IMR-90 (cell line): ENCODE measurements at regions not wholly inside any gene's neighbourhood (a gene's known extent, or its start where the extent isn't known, plus 50 kb on each side); places are given as distances from the start of the nearest gene placed in this dataset.

Source experiments
- ATAC-seq: fragments of 200-7000 bp; cut with Tn5 transposase; 2 replicates; pipeline ENCODE4 v1.9.1; 2020; ENCODE audit warnings: low read depth, mild to moderate bottlenecking, moderate library complexity
- BruUV-seq: library from RNA; stranded (reverse); fragments of 400-500 nt; replicated peaks from 2 replicates; lab custom pipeline; 2021; lab: Mats Ljungman, UMichigan
- CTCF ChIA-PET: fragments of 300-600 bp; formaldehyde crosslinking; extraction: SDS; loops from one replicate; lab custom pipeline; 2021; ENCODE audit warnings: antibody characterized with exemption; lab: Yijun Ruan, JAX
- POLR2A ChIA-PET: fragments of 300-600 bp; sonication (Branson Sonifier 250); formaldehyde crosslinking; loops from one replicate; lab custom pipeline; 2022; ENCODE audit warnings: antibody characterized with exemption; ENCODE audit not compliant: unreplicated experiment; lab: Charles Lee
- DNase-seq: peaks from one replicate; pipeline ENCODE4 v3.0.0; 2013
- H2AFZ ChIP-seq: replicated peaks from 2 replicates; pipeline ENCODE3; 2013; ENCODE audit warnings: low read length, mild to moderate bottlenecking; ENCODE audit not compliant: poor library complexity
- H2AK5ac ChIP-seq: 2 replicates; pipeline ENCODE4 v1.6.1; 2013; ENCODE audit warnings: low read depth, low read length, inconsistent platforms
- H2AK9ac ChIP-seq: replicated peaks from 2 replicates; pipeline ENCODE3; 2013; ENCODE audit warnings: mild to moderate bottlenecking, low read depth, low read length, moderate library complexity; ENCODE audit not compliant: poor library complexity
- H2BK120ac ChIP-seq: 2 replicates; pipeline ENCODE4 v1.6.1; 2013; ENCODE audit warnings: low read depth, low read length, inconsistent platforms
- H2BK15ac ChIP-seq: 3 replicates; pipeline ENCODE4 v1.6.1; 2013; ENCODE audit warnings: low read depth, low read length, inconsistent platforms
- H2BK20ac ChIP-seq: 2 replicates; pipeline ENCODE4 v1.6.1; 2013; ENCODE audit warnings: low read depth, mild to moderate bottlenecking, inconsistent platforms, low read length, moderate library complexity
- H2BK5ac ChIP-seq: 2 replicates; pipeline ENCODE4 v1.6.1; 2013; ENCODE audit warnings: mild to moderate bottlenecking, low read depth, low read length, inconsistent platforms; ENCODE audit not compliant: poor library complexity, severe bottlenecking
- H3K14ac ChIP-seq: replicated peaks from 2 replicates; pipeline ENCODE4 v1.6.1; 2013; ENCODE audit warnings: low read depth, low read length, inconsistent platforms
- H3K18ac ChIP-seq: 2 replicates; pipeline ENCODE4 v1.6.1; 2013; ENCODE audit warnings: low read depth, low read length, control low read depth
- H3K23ac ChIP-seq: 2 replicates; pipeline ENCODE4 v1.6.1; 2013; ENCODE audit warnings: low read depth, low read length, inconsistent platforms
- H3K27ac ChIP-seq: 2 replicates; pipeline ENCODE4 v1.5.1; 2013; ENCODE audit warnings: mild to moderate bottlenecking, control low read depth, low read length; ENCODE audit not compliant: insufficient read depth
- H3K27me3 ChIP-seq: 2 replicates; pipeline ENCODE4 v1.6.1; 2013; ENCODE audit warnings: low read length; ENCODE audit not compliant: control insufficient read depth, insufficient read depth
- H3K36me3 ChIP-seq: 2 replicates; pipeline ENCODE4 v1.6.1; 2013; ENCODE audit warnings: low read length, mixed read lengths; ENCODE audit not compliant: control insufficient read depth, insufficient read depth
- H3K4ac ChIP-seq: 2 replicates; pipeline ENCODE4 v1.6.1; 2013; ENCODE audit warnings: low read depth, low read length, inconsistent platforms
- H3K4me1 ChIP-seq: 2 replicates; pipeline ENCODE4 v1.6.1; 2013; ENCODE audit warnings: low read length, mixed read lengths; ENCODE audit not compliant: control insufficient read depth, insufficient read depth
- H3K4me2 ChIP-seq: 2 replicates; pipeline ENCODE4 v1.6.1; 2013; ENCODE audit warnings: low read depth, mild to moderate bottlenecking, control low read depth, low read length, moderate library complexity
- H3K4me3 ChIP-seq: 2 replicates; pipeline ENCODE4 v1.5.1; 2013; ENCODE audit warnings: low read depth, mild to moderate bottlenecking, control low read depth, low read length, moderate library complexity; ENCODE audit not compliant: insufficient read depth
- H3K56ac ChIP-seq: 2 replicates; pipeline ENCODE4 v1.6.1; 2013; ENCODE audit warnings: low read length, inconsistent platforms; ENCODE audit not compliant: insufficient read depth; ENCODE audit errors: extremely low read depth
- H3K79me1 ChIP-seq, 2 experiments: 2 replicates each; pipeline ENCODE4 v1.6.1; 2013; ENCODE audit warnings: low read length in 2 of 2, inconsistent platforms in 1 of 2, low read depth in 1 of 2
- H3K9ac ChIP-seq: 2 replicates; pipeline ENCODE4 v1.6.1; 2013; ENCODE audit warnings: low read depth, low read length, control low read depth
- H3K9me1 ChIP-seq: 2 replicates; pipeline ENCODE4 v1.6.1; 2013; ENCODE audit warnings: low read length, inconsistent platforms; ENCODE audit not compliant: insufficient read depth
- H3K9me3 ChIP-seq: 2 replicates; pipeline ENCODE4 v1.6.1; 2013; ENCODE audit warnings: low read length; ENCODE audit not compliant: control insufficient read depth, insufficient read depth
- H4K20me1 ChIP-seq: 2 replicates; pipeline ENCODE4 v1.6.1; 2013; ENCODE audit warnings: low read length, inconsistent platforms; ENCODE audit not compliant: insufficient read depth
- H4K5ac ChIP-seq: 2 replicates; pipeline ENCODE4 v1.6.1; 2013; ENCODE audit warnings: mild to moderate bottlenecking, low read depth, low read length, control low read depth
- H4K8ac ChIP-seq, 2 experiments: 2 replicates each; pipeline ENCODE4 v1.6.1; 2013; ENCODE audit warnings: low read depth in 2 of 2, low read length in 2 of 2, control low read depth in 1 of 2, inconsistent platforms in 1 of 2
- H4K91ac ChIP-seq: 2 replicates; pipeline ENCODE4 v1.6.1; 2013; ENCODE audit warnings: low read depth, low read length, inconsistent platforms; ENCODE audit not compliant: insufficient read depth
- CEBPB ChIP-seq: IDR thresholded peaks from 2 replicates; pipeline ENCODE4 v1.6.1; 2012; ENCODE audit warnings: low read depth, low read length, improper control_type of control experiment
- CHD1 ChIP-seq: IDR thresholded peaks from 2 replicates; pipeline ENCODE4 v1.6.1; 2012; ENCODE audit warnings: low read depth, low read length, improper control_type of control experiment
- POLR2A ChIP-seq: IDR thresholded peaks from 2 replicates; pipeline ENCODE4 v1.6.1; 2012; ENCODE audit warnings: mild to moderate bottlenecking, low read depth, low read length
- RAD21 ChIP-seq: IDR thresholded peaks from 2 replicates; pipeline ENCODE4 v1.6.1; 2012; ENCODE audit warnings: low read length, improper control_type of control experiment
- SMC3 ChIP-seq: fragments of 150-350 bp; IDR thresholded peaks from 2 replicates; pipeline ENCODE4 v1.6.1; 2016; ENCODE audit warnings: low read depth, mild to moderate bottlenecking, antibody characterized with exemption, low read length, moderate library complexity
- WGBS, 2 experiments: methylation state at CpG; one replicate each; pipeline versions ENCODE4 v1.1.5 to v1.1.7; 2013; ENCODE audit warnings: missing lambda C conversion rate in 2 of 2; ENCODE audit not compliant: insufficient read length in 1 of 2; ENCODE audit errors: extremely low coverage in 2 of 2; 5-methylcytosine and 5-hydroxymethylcytosine counted together
- dilution Hi-C: fragments of 300-500 bp; cut with HindIII; formaldehyde crosslinking; loops from one replicate; pipeline ENCODE4 v1.14.3; 2018; ENCODE audit warnings: low sequenced_read_pairs; ENCODE audit not compliant: unreplicated experiment
- in situ Hi-C: fragments of 300-500 bp; cut with MboI; formaldehyde crosslinking; loops from 3 replicates; pipeline ENCODE4 v1.14.3; 2019; ENCODE audit warnings: low sequenced_read_pairs, inconsistent platforms, mixed read lengths
- intact Hi-C: fragments of 100-400 bp; cut with micrococcal nuclease; formaldehyde crosslinking; loops from 2 replicates; pipeline ENCODE4 v1.10.0; 2022

DNA sequence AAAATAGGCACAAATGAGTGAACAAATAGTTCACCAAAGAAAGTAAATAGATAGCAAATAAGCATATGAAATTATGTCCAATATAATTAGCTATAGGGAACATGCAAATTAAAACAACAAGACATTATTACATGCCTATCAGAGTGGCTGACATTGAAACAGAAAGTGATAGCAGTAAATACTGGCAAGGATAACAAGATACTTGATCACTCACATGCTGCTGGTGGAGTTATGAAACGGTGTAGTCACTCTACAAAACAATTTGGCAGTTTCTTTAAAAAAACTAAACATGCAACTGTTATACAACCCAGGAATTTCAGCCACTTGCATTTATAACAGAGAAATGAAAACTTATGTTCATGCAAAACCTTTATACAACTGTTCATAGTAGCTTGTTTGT is 439.2 kb upstream of the ACVR2A start:
- Histone ChIP-seq H4K5ac (no peak overlapping the region), H2BK20ac (no peak overlapping the region), H4K20me1 (no peaks in the 10 kb centered on the region), H3K18ac (no peak overlapping the region), H3K4ac (no peak overlapping the region), H3K79me1 (no peaks in the 10 kb centered on the region), H3K56ac (no peak overlapping the region), H4K91ac (no peak overlapping the region), H3K9me3 (no peaks in the 10 kb centered on the region), H2AFZ (no peak overlapping the region), H2AK5ac (no peak overlapping the region), H3K27me3 (no peaks in the 10 kb centered on the region), H3K9me1 (no peaks in the 10 kb centered on the region), H3K36me3 (no peaks in the 10 kb centered on the region), H3K27ac (no peak overlapping the region), H2BK5ac (no peak overlapping the region), H3K4me2 (no peak overlapping the region), H3K9ac (no peak overlapping the region), H3K4me3 (no peak overlapping the region), H3K23ac (no peak overlapping the region), H2BK15ac (no peak overlapping the region), H3K4me1 (no peaks in the 10 kb centered on the region), H2BK120ac (no peak overlapping the region), H2AK9ac (no peak overlapping the region), H3K14ac (no peak overlapping the region), H4K8ac (no peak overlapping the region)
- ATAC-seq: no peak
- in situ Hi-C loops (no loop called here), intact Hi-C loops (no loop called here), dilution Hi-C loops (no loop called here)
- ChIA-PET POLR2A (no interaction called here), CTCF (no interaction called here)
- DNase-seq: no peak
- TF ChIP-seq SMC3: no peak
- no peak for TF ChIP-seq POLR2A
- TF ChIP-seq CHD1: no peak
- no peak for TF ChIP-seq RAD21
- no peak for TF ChIP-seq CEBPB
- BruUV-seq: no TSS peak
- no CpG with 5 or more reads among the region's 1 CpG for WGBS, 2 experiments
